IMR-90 (cell line): ENCODE measurements at regions not wholly inside any gene's neighbourhood (a gene's known extent, or its start where the extent isn't known, plus 50 kb on each side); places are given as distances from the start of the nearest gene placed in this dataset.

Experiments used
- ATAC-seq: fragments of 200-7000 bp; cut with Tn5 transposase; 2 replicates; pipeline ENCODE4 v1.9.1; 2020; ENCODE audit warnings: low read depth, mild to moderate bottlenecking, moderate library complexity
- BruUV-seq: library from RNA; stranded (reverse); fragments of 400-500 nt; replicated peaks from 2 replicates; lab custom pipeline; 2021; lab: Mats Ljungman, UMichigan
- CTCF ChIA-PET: fragments of 300-600 bp; formaldehyde crosslinking; extraction: SDS; loops from one replicate; lab custom pipeline; 2021; ENCODE audit warnings: antibody characterized with exemption; lab: Yijun Ruan, JAX
- POLR2A ChIA-PET: fragments of 300-600 bp; sonication (Branson Sonifier 250); formaldehyde crosslinking; loops from one replicate; lab custom pipeline; 2022; ENCODE audit warnings: antibody characterized with exemption; ENCODE audit not compliant: unreplicated experiment; lab: Charles Lee
- DNase-seq: peaks from one replicate; pipeline ENCODE4 v3.0.0; 2013
- H2AFZ ChIP-seq: replicated peaks from 2 replicates; pipeline ENCODE3; 2013; ENCODE audit warnings: low read length, mild to moderate bottlenecking; ENCODE audit not compliant: poor library complexity
- H2AK5ac ChIP-seq: 2 replicates; pipeline ENCODE4 v1.6.1; 2013; ENCODE audit warnings: low read depth, low read length, inconsistent platforms
- H2AK9ac ChIP-seq: replicated peaks from 2 replicates; pipeline ENCODE3; 2013; ENCODE audit warnings: mild to moderate bottlenecking, low read depth, low read length, moderate library complexity; ENCODE audit not compliant: poor library complexity
- H2BK120ac ChIP-seq: 2 replicates; pipeline ENCODE4 v1.6.1; 2013; ENCODE audit warnings: low read depth, low read length, inconsistent platforms
- H2BK15ac ChIP-seq: 3 replicates; pipeline ENCODE4 v1.6.1; 2013; ENCODE audit warnings: low read depth, low read length, inconsistent platforms
- H2BK20ac ChIP-seq: 2 replicates; pipeline ENCODE4 v1.6.1; 2013; ENCODE audit warnings: low read depth, mild to moderate bottlenecking, inconsistent platforms, low read length, moderate library complexity
- H2BK5ac ChIP-seq: 2 replicates; pipeline ENCODE4 v1.6.1; 2013; ENCODE audit warnings: mild to moderate bottlenecking, low read depth, low read length, inconsistent platforms; ENCODE audit not compliant: poor library complexity, severe bottlenecking
- H3K14ac ChIP-seq: replicated peaks from 2 replicates; pipeline ENCODE4 v1.6.1; 2013; ENCODE audit warnings: low read depth, low read length, inconsistent platforms
- H3K18ac ChIP-seq: 2 replicates; pipeline ENCODE4 v1.6.1; 2013; ENCODE audit warnings: low read depth, low read length, control low read depth
- H3K23ac ChIP-seq: 2 replicates; pipeline ENCODE4 v1.6.1; 2013; ENCODE audit warnings: low read depth, low read length, inconsistent platforms
- H3K27ac ChIP-seq: 2 replicates; pipeline ENCODE4 v1.5.1; 2013; ENCODE audit warnings: mild to moderate bottlenecking, control low read depth, low read length; ENCODE audit not compliant: insufficient read depth
- H3K27me3 ChIP-seq: 2 replicates; pipeline ENCODE4 v1.6.1; 2013; ENCODE audit warnings: low read length; ENCODE audit not compliant: control insufficient read depth, insufficient read depth
- H3K36me3 ChIP-seq: 2 replicates; pipeline ENCODE4 v1.6.1; 2013; ENCODE audit warnings: low read length, mixed read lengths; ENCODE audit not compliant: control insufficient read depth, insufficient read depth
- H3K4ac ChIP-seq: 2 replicates; pipeline ENCODE4 v1.6.1; 2013; ENCODE audit warnings: low read depth, low read length, inconsistent platforms
- H3K4me1 ChIP-seq: 2 replicates; pipeline ENCODE4 v1.6.1; 2013; ENCODE audit warnings: low read length, mixed read lengths; ENCODE audit not compliant: control insufficient read depth, insufficient read depth
- H3K4me2 ChIP-seq: 2 replicates; pipeline ENCODE4 v1.6.1; 2013; ENCODE audit warnings: low read depth, mild to moderate bottlenecking, control low read depth, low read length, moderate library complexity
- H3K4me3 ChIP-seq: 2 replicates; pipeline ENCODE4 v1.5.1; 2013; ENCODE audit warnings: low read depth, mild to moderate bottlenecking, control low read depth, low read length, moderate library complexity; ENCODE audit not compliant: insufficient read depth
- H3K56ac ChIP-seq: 2 replicates; pipeline ENCODE4 v1.6.1; 2013; ENCODE audit warnings: low read length, inconsistent platforms; ENCODE audit not compliant: insufficient read depth; ENCODE audit errors: extremely low read depth
- H3K79me1 ChIP-seq, 2 experiments: 2 replicates each; pipeline ENCODE4 v1.6.1; 2013; ENCODE audit warnings: low read length in 2 of 2, inconsistent platforms in 1 of 2, low read depth in 1 of 2
- H3K9ac ChIP-seq: 2 replicates; pipeline ENCODE4 v1.6.1; 2013; ENCODE audit warnings: low read depth, low read length, control low read depth
- H3K9me1 ChIP-seq: 2 replicates; pipeline ENCODE4 v1.6.1; 2013; ENCODE audit warnings: low read length, inconsistent platforms; ENCODE audit not compliant: insufficient read depth
- H3K9me3 ChIP-seq: 2 replicates; pipeline ENCODE4 v1.6.1; 2013; ENCODE audit warnings: low read length; ENCODE audit not compliant: control insufficient read depth, insufficient read depth
- H4K20me1 ChIP-seq: 2 replicates; pipeline ENCODE4 v1.6.1; 2013; ENCODE audit warnings: low read length, inconsistent platforms; ENCODE audit not compliant: insufficient read depth
- H4K5ac ChIP-seq: 2 replicates; pipeline ENCODE4 v1.6.1; 2013; ENCODE audit warnings: mild to moderate bottlenecking, low read depth, low read length, control low read depth
- H4K8ac ChIP-seq, 2 experiments: 2 replicates each; pipeline ENCODE4 v1.6.1; 2013; ENCODE audit warnings: low read depth in 2 of 2, low read length in 2 of 2, control low read depth in 1 of 2, inconsistent platforms in 1 of 2
- H4K91ac ChIP-seq: 2 replicates; pipeline ENCODE4 v1.6.1; 2013; ENCODE audit warnings: low read depth, low read length, inconsistent platforms; ENCODE audit not compliant: insufficient read depth
- ELK1 ChIP-seq: fragments of 150-350 bp; IDR thresholded peaks from 2 replicates; pipeline ENCODE4 v1.6.1; 2016; ENCODE audit warnings: low read depth, mild to moderate bottlenecking, low read length, moderate library complexity, borderline replicate concordance
- MAZ ChIP-seq: IDR thresholded peaks from 2 replicates; pipeline ENCODE4 v1.6.1; 2012; ENCODE audit warnings: low read depth, mild to moderate bottlenecking, low read length, improper control_type of control experiment, moderate library complexity, borderline replicate concordance
- RCOR1 ChIP-seq: IDR thresholded peaks from 2 replicates; pipeline ENCODE4 v1.6.1; 2012; ENCODE audit warnings: mild to moderate bottlenecking, low read length, improper control_type of control experiment; ENCODE audit not compliant: insufficient replicate concordance
- SMC3 ChIP-seq: fragments of 150-350 bp; IDR thresholded peaks from 2 replicates; pipeline ENCODE4 v1.6.1; 2016; ENCODE audit warnings: low read depth, mild to moderate bottlenecking, antibody characterized with exemption, low read length, moderate library complexity
- USF2 ChIP-seq: fragments of 150-350 bp; IDR thresholded peaks from 2 replicates; pipeline ENCODE4 v1.6.1; 2017; ENCODE audit warnings: mild to moderate bottlenecking, antibody characterized with exemption, low read length, low read depth
- WGBS, 2 experiments: methylation state at CpG; one replicate each; pipeline versions ENCODE4 v1.1.5 to v1.1.7; 2013; ENCODE audit warnings: missing lambda C conversion rate in 2 of 2; ENCODE audit not compliant: insufficient read length in 1 of 2; ENCODE audit errors: extremely low coverage in 2 of 2; 5-methylcytosine and 5-hydroxymethylcytosine counted together
- dilution Hi-C: fragments of 300-500 bp; cut with HindIII; formaldehyde crosslinking; loops from one replicate; pipeline ENCODE4 v1.14.3; 2018; ENCODE audit warnings: low sequenced_read_pairs; ENCODE audit not compliant: unreplicated experiment
- in situ Hi-C: fragments of 300-500 bp; cut with MboI; formaldehyde crosslinking; loops from 3 replicates; pipeline ENCODE4 v1.14.3; 2019; ENCODE audit warnings: low sequenced_read_pairs, inconsistent platforms, mixed read lengths
- intact Hi-C: fragments of 100-400 bp; cut with micrococcal nuclease; formaldehyde crosslinking; loops from 2 replicates; pipeline ENCODE4 v1.10.0; 2022

GRCh38 chr2:106336737-106337136 lies 131.5 kb downstream of the RGPD3 start:
- no peak overlapping the region for H3K4ac ChIP-seq
- in situ Hi-C loops (no loop called here), intact Hi-C loops (no loop called here), dilution Hi-C loops (no loop called here)
- BruUV-seq, result no TSS peak
- H3K27me3 ChIP-seq, result no peaks in the 10 kb centered on the region
- no peak overlapping the region for H3K18ac ChIP-seq
- no peak overlapping the region for H4K8ac ChIP-seq
- no peak overlapping the region for H2AFZ ChIP-seq
- no peak overlapping the region for H2AK9ac ChIP-seq
- DNase-seq, result no peak
- H3K56ac ChIP-seq, result no peak overlapping the region
- H3K4me3 ChIP-seq, result no peak overlapping the region
- H2AK5ac ChIP-seq, result no peak overlapping the region
- H4K91ac ChIP-seq, result no peak overlapping the region
- H2BK5ac ChIP-seq, result no peak overlapping the region
- no CpG with 5 or more reads among the region's 2 CpGs for WGBS, 2 experiments
- no peaks in the 10 kb centered on the region for H3K9me1 ChIP-seq
- no peaks in the 10 kb centered on the region for H4K20me1 ChIP-seq
- H3K23ac ChIP-seq, result no peak overlapping the region
- H3K4me2 ChIP-seq, result no peak overlapping the region
- H3K27ac ChIP-seq, result no peak overlapping the region
- no peak overlapping the region for H2BK120ac ChIP-seq
- no peak for TF ChIP-seq RCOR1
- TF ChIP-seq MAZ, result no peak
- no peak for TF ChIP-seq SMC3
- TF ChIP-seq USF2, result no peak
- no peak for TF ChIP-seq ELK1
- H3K14ac ChIP-seq, result no peak overlapping the region
- ChIA-PET CTCF (no interaction called here), POLR2A (no interaction called here)
- no peaks in the 10 kb centered on the region for H3K4me1 ChIP-seq
- no peaks in the 10 kb centered on the region for H3K36me3 ChIP-seq
- H3K79me1 ChIP-seq, result no peaks in the 10 kb centered on the region
- 0 out of 2 replicates have a peak, but pooled peaks cover 1% of the 10 kb centered on the region for H3K9me3 ChIP-seq
- H4K5ac ChIP-seq, result no peak overlapping the region
- no peak overlapping the region for H2BK15ac ChIP-seq
- H3K9ac ChIP-seq, result no peak overlapping the region
- no peak for ATAC-seq
- H2BK20ac ChIP-seq, result no peak overlapping the region
